ENCODE measurements at regions not wholly inside any gene's neighbourhood (a gene's known extent, or its start where the extent isn't known, plus 50 kb on each side); places are given as distances from the start of the nearest gene placed in this dataset.

DNA sequence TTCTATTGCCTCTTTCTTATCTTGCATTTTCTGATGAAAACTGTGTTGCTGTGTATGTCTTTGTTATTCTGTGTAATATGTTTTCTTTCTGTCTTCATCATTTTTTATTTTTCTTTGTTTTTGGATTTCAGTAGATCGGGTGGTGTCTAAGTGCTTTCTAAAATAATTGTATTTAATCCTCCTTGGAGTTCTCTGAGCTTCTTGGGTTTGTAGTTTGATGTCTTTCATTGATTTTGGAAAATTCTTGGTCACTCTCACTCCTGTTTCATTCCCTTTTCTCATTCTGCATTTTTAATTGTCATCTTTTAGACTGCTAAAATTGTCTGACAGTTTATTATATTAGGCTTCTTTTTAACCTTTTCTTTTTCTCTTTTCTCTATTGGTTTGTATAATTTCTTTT, 560.5 kb downstream of the IRX1 start:
- H3K36me3 ChIP-seq (ENCODE audit: insufficient read depth) = no peaks in the 10 kb centered on the region
- no peaks in the 10 kb centered on the region for H3K79me2 ChIP-seq (ENCODE audit: insufficient read depth, low read depth)
- no peak overlapping the region for H3K27ac ChIP-seq
- no peak overlapping the region for H3K4me2 ChIP-seq
- no peak overlapping the region for H3K9ac ChIP-seq
- H3K27me3 ChIP-seq (ENCODE audit: insufficient read depth, low read depth) = no peaks in the 10 kb centered on the region
- no peaks in the 10 kb centered on the region for H3K4me1 ChIP-seq (ENCODE audit: low read depth, poor library complexity, severe bottlenecking)
- TF ChIP-seq, protein P1, sequence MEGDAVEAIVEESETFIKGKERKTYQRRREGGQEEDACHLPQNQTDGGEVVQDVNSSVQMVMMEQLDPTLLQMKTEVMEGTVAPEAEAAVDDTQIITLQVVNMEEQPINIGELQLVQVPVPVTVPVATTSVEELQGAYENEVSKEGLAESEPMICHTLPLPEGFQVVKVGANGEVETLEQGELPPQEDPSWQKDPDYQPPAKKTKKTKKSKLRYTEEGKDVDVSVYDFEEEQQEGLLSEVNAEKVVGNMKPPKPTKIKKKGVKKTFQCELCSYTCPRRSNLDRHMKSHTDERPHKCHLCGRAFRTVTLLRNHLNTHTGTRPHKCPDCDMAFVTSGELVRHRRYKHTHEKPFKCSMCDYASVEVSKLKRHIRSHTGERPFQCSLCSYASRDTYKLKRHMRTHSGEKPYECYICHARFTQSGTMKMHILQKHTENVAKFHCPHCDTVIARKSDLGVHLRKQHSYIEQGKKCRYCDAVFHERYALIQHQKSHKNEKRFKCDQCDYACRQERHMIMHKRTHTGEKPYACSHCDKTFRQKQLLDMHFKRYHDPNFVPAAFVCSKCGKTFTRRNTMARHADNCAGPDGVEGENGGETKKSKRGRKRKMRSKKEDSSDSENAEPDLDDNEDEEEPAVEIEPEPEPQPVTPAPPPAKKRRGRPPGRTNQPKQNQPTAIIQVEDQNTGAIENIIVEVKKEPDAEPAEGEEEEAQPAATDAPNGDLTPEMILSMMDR (conservative IDR thresholded peaks at IDR 0.05; ENCODE audit: low read depth, low read length) = no peak
- no peaks in the 10 kb centered on the region for H4K20me1 ChIP-seq (ENCODE audit: insufficient read depth)
- no peak overlapping the region for H2AFZ ChIP-seq (ENCODE audit: low read depth)
- no peak overlapping the region for H3K4me3 ChIP-seq (IDR thresholded peaks at IDR 0.05; ENCODE audit: insufficient read depth, low read depth, low read length)

GRCh38 chr5:4156889-4157288, 561.3 kb downstream of the IRX1 start:
- H3K27ac ChIP-seq = no peak overlapping the region
- H3K9ac ChIP-seq = no peak overlapping the region
- no peaks in the 10 kb centered on the region for H3K36me3 ChIP-seq (ENCODE audit: insufficient read depth)
- H2AFZ ChIP-seq (ENCODE audit: low read depth) = no peak overlapping the region
- H3K4me2 ChIP-seq = no peak overlapping the region
- no peaks in the 10 kb centered on the region for H3K4me1 ChIP-seq (ENCODE audit: low read depth, poor library complexity, severe bottlenecking)
- H4K20me1 ChIP-seq (ENCODE audit: insufficient read depth) = no peaks in the 10 kb centered on the region
- TF ChIP-seq, protein P1 (conservative IDR thresholded peaks at IDR 0.05; ENCODE audit: low read depth, low read length) = no peak
- H3K79me2 ChIP-seq (ENCODE audit: insufficient read depth, low read depth) = no peaks in the 10 kb centered on the region
- H3K4me3 ChIP-seq (IDR thresholded peaks at IDR 0.05; ENCODE audit: insufficient read depth, low read depth, low read length) = no peak overlapping the region
- H3K27me3 ChIP-seq (ENCODE audit: insufficient read depth, low read depth) = no peaks in the 10 kb centered on the region

DNA sequence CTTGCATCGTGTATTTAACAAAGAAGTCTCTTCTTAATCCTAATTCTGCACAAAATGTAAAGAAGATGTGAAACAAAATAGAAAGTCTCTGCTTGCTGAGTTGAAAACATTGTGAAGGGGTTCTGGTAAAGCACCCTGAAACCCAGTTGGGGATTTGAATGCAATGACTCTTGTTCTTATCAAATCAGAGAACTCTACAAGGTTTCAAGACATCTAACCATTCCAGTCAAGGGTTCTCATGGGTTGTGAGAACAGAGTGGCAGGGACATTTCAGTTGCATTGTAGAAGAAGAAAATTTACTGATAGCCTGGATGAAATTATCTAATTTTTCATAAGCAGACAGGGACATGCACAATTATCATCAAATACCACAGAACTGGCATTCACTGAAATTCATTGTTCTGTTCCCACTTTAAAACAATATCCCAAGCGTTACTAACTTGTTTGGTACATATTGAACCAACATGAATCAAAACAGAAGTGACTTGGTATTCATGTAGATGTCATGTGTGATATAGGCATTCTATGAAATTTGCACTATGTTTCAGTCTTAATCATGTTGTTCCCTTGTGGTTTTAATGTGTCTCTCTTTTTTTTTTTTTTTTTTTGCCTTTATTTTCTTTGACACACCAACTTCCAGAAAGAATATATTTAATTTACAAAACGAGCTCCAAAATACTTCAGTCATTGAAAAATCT, 563.3 kb downstream of the IRX1 start:
- H3K4me3 ChIP-seq (IDR thresholded peaks at IDR 0.05; ENCODE audit: insufficient read depth, low read depth, low read length) = no peak overlapping the region
- TF ChIP-seq, protein P1 (conservative IDR thresholded peaks at IDR 0.05; ENCODE audit: low read depth, low read length) = no peak
- no peaks in the 10 kb centered on the region for H3K4me1 ChIP-seq (ENCODE audit: low read depth, poor library complexity, severe bottlenecking)
- no peaks in the 10 kb centered on the region for H4K20me1 ChIP-seq (ENCODE audit: insufficient read depth)
- no peak overlapping the region for H3K9ac ChIP-seq
- no peak overlapping the region for H3K4me2 ChIP-seq
- H3K79me2 ChIP-seq (ENCODE audit: insufficient read depth, low read depth) = no peaks in the 10 kb centered on the region
- H2AFZ ChIP-seq (ENCODE audit: low read depth) = no peak overlapping the region
- no peaks in the 10 kb centered on the region for H3K27me3 ChIP-seq (ENCODE audit: insufficient read depth, low read depth)
- no peaks in the 10 kb centered on the region for H3K36me3 ChIP-seq (ENCODE audit: insufficient read depth)
- H3K27ac ChIP-seq = no peak overlapping the region

DNA sequence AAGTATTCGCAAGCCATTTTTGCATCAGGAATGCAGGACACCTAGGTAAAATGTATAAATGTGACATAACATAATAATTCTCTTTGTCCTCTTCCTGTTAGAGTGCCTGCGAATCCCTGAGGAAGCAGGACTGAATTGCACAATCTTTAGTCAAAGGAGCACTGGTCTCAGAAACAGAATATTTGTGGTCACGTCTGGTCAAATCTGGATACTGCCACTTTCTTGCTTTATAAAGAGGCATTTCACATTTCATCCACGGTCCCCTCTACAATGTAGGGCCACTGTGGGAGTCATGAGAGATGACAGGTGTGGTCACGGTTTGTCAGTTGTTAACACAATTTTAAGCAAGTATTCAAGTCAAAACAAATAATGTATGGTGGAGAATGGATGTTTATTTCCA, 564.0 kb downstream of the IRX1 start:
- Histone ChIP-seq H3K4me2 (no peak overlapping the region), H3K79me2 (ENCODE audit: insufficient read depth, low read depth) (no peaks in the 10 kb centered on the region), H3K9ac (no peak overlapping the region), H2AFZ (ENCODE audit: low read depth) (no peak overlapping the region), H3K36me3 (ENCODE audit: insufficient read depth) (no peaks in the 10 kb centered on the region), H3K4me1 (ENCODE audit: low read depth, poor library complexity, severe bottlenecking) (no peaks in the 10 kb centered on the region), H3K27me3 (ENCODE audit: insufficient read depth, low read depth) (no peaks in the 10 kb centered on the region), H3K27ac (no peak overlapping the region), H3K4me3 (IDR thresholded peaks at IDR 0.05; ENCODE audit: insufficient read depth, low read depth, low read length) (no peak overlapping the region), H4K20me1 (ENCODE audit: insufficient read depth) (no peaks in the 10 kb centered on the region)
- TF ChIP-seq, protein P1 (conservative IDR thresholded peaks at IDR 0.05; ENCODE audit: low read depth, low read length) = no peak
